CD4-positive, alpha-beta T cell (primary cell): ENCODE measurements at regions not wholly inside any gene's neighbourhood (a gene's known extent, or its start where the extent isn't known, plus 50 kb on each side); places are given as distances from the start of the nearest gene placed in this dataset.

Experiments
- ATAC-seq: fragments of 200-7000 bp; cut with Tn5 transposase; one replicate; pipeline ENCODE4 v1.10.0; 2022; ENCODE audit warnings: mild to moderate bottlenecking; ENCODE audit not compliant: poor library complexity
- CTCF ChIA-PET: fragments of 350-600 bp; sonication (Branson Sonifier 250); formaldehyde crosslinking; loops from one replicate; lab custom pipeline; 2021; ENCODE audit warnings: antibody characterized with exemption, inconsistent platforms; lab: Charles Lee
- POLR2A ChIA-PET: fragments of 350-600 bp; sonication (Branson Sonifier 250); formaldehyde crosslinking; loops from one replicate; lab custom pipeline; 2021; ENCODE audit warnings: antibody characterized with exemption, inconsistent platforms; lab: Charles Lee
- DNase-seq, 14 experiments: peaks; one replicate each; pipeline ENCODE4 v3.0.0-alpha.2; 2013 to 2020; ENCODE audit warnings: mixed read lengths in 2 of 14
- H3K27ac ChIP-seq, 2 donors: one replicate each; pipeline versions ENCODE4 v1.5.1 to v1.7.0; 2013; ENCODE audit warnings: low read length in 2 of 2, low read depth in 1 of 2, mild to moderate bottlenecking in 1 of 2
- H3K27me3 ChIP-seq, 2 experiments: 1 replicate in 1 of 2; 2 replicates in 1 of 2; pipeline versions ENCODE4 v1.6.1 to v1.7.0; 2013; ENCODE audit warnings: low read length in 2 of 2, control low read depth in 1 of 2, mild to moderate bottlenecking in 1 of 2, moderate library complexity in 1 of 2; ENCODE audit not compliant: insufficient read depth in 2 of 2, control insufficient read depth in 1 of 2
- H3K36me3 ChIP-seq: one replicate; pipeline ENCODE4 v1.6.1; 2013; ENCODE audit warnings: low read length, control low read depth; ENCODE audit not compliant: insufficient read depth
- H3K4me1 ChIP-seq: one replicate; pipeline ENCODE4 v1.6.1; 2013; ENCODE audit warnings: low read length, control low read depth; ENCODE audit not compliant: insufficient read depth
- H3K4me3 ChIP-seq: one replicate; pipeline ENCODE4 v1.5.1; 2013; ENCODE audit warnings: mild to moderate bottlenecking, low read length, moderate library complexity
- H3K9me3 ChIP-seq, 2 experiments: 1 replicate in 1 of 2; 2 replicates in 1 of 2; pipeline versions ENCODE4 v1.6.1 to v1.7.0; 2013; ENCODE audit warnings: low read length in 2 of 2, mild to moderate bottlenecking in 2 of 2, control low read depth in 1 of 2, moderate library complexity in 1 of 2; ENCODE audit not compliant: control insufficient read depth in 1 of 2, insufficient read depth in 1 of 2
- H3K27ac Mint-ChIP-seq: one replicate; pipeline ENCODE4 v1.8.0; 2020; ENCODE audit warnings: mixed read lengths
- H3K27me3 Mint-ChIP-seq: one replicate; pipeline ENCODE4 v1.8.0; 2021; ENCODE audit warnings: mixed read lengths
- H3K36me3 Mint-ChIP-seq: one replicate; pipeline ENCODE4 v1.8.0; 2021; ENCODE audit warnings: low read depth, mixed read lengths
- H3K4me1 Mint-ChIP-seq: one replicate; pipeline ENCODE4 v1.8.0; 2021; ENCODE audit warnings: low read depth, mixed read lengths
- H3K4me3 Mint-ChIP-seq: one replicate; pipeline ENCODE4 v1.8.0; 2020; ENCODE audit warnings: mild to moderate bottlenecking, mixed read lengths
- H3K9me3 Mint-ChIP-seq: one replicate; pipeline ENCODE4 v1.8.0; 2020; ENCODE audit warnings: mixed read lengths
- intact Hi-C, 2 experiments: fragments of 100-400 bp; cut with DNase I in 1 of 2; cut with micrococcal nuclease in 1 of 2; formaldehyde crosslinking; loops; one replicate each; pipeline versions ENCODE4 v1.15.1 to v1.9.0; 2023 to 2025; cut with DNase I, micrococcal nuclease
- TF ChIP-seq, protein P1 (sequence below): fragments of 200-600 bp; IDR thresholded peaks from one replicate; pipeline ENCODE4 v1.8.0; 2022; ENCODE audit warnings: antibody characterized with exemption, mild to moderate bottlenecking

DNA sequence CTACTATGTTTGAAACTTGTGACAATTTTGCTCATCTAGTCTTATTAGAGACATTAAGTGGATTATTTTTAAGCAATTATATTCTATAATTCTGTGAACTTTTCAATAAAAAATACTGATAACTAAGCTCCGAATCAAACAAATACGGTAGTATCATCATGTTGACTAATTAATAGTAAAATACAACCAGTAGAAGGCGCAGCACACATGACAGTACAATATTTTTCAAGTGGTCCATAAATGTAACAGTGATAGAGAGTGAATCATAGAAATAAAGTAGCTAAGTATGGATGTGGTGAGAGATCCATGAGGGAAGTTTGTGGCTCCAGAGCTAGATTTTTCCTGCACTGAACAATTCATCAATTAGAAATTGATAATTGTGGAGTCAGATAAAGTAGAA is 666.2 kb downstream of the KCTD8 start:
- Mint-ChIP-seq H3K27ac (no peak overlapping the region), H3K4me1 (no peaks in the 10 kb centered on the region), H3K9me3 (peaks cover 2% of the 10 kb centered on the region), H3K27me3 (no peaks in the 10 kb centered on the region), H3K4me3 (no peak overlapping the region), H3K36me3 (no peaks in the 10 kb centered on the region)
- no peak overlapping the region for H3K4me3 ChIP-seq
- POLR2A ChIA-PET: no interaction called here
- H3K27me3 ChIP-seq: no peaks in the 10 kb centered on the region
- CTCF ChIA-PET: no interaction called here
- DNase-seq (no peak), ATAC-seq (no peak)
- H3K9me3 ChIP-seq: peaks cover 0 to 4% of the 10 kb centered on the region in 2 experiments
- TF ChIP-seq, protein P1, sequence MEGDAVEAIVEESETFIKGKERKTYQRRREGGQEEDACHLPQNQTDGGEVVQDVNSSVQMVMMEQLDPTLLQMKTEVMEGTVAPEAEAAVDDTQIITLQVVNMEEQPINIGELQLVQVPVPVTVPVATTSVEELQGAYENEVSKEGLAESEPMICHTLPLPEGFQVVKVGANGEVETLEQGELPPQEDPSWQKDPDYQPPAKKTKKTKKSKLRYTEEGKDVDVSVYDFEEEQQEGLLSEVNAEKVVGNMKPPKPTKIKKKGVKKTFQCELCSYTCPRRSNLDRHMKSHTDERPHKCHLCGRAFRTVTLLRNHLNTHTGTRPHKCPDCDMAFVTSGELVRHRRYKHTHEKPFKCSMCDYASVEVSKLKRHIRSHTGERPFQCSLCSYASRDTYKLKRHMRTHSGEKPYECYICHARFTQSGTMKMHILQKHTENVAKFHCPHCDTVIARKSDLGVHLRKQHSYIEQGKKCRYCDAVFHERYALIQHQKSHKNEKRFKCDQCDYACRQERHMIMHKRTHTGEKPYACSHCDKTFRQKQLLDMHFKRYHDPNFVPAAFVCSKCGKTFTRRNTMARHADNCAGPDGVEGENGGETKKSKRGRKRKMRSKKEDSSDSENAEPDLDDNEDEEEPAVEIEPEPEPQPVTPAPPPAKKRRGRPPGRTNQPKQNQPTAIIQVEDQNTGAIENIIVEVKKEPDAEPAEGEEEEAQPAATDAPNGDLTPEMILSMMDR: no peak
- H3K27ac ChIP-seq: no peak overlapping the region
- H3K4me1 ChIP-seq: no peaks in the 10 kb centered on the region
- H3K36me3 ChIP-seq: no peaks in the 10 kb centered on the region
- intact Hi-C loops: no loop called here

DNA sequence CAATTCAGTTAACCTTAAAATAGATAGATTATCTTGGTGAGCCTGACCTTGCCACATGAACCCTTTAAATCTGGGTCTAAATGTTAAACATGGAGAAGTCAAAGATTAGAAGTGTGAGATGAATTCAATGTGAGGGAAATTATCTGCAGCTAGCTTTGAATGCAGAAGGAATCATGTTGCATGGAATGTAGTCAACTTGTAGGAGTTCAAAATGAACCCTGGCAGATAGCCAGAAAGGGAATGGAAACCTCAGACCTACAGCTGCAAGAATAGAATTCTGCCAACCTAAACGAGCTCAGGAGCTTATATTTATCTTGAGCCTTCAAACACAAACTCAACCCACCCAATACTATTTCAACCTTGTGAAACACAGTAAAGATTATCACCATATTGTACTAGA is 632.5 kb downstream of the KCTD8 start:
- H3K36me3 Mint-ChIP-seq: no peaks in the 10 kb centered on the region
- H3K9me3 Mint-ChIP-seq: peaks cover 19% of the 10 kb centered on the region
- Histone ChIP-seq H3K36me3 (no peaks in the 10 kb centered on the region), H3K9me3 (peaks cover 0 to 4% of the 10 kb centered on the region in 2 experiments), H3K27ac (no peak overlapping the region), H3K4me1 (no peaks in the 10 kb centered on the region), H3K4me3 (no peak overlapping the region), H3K27me3 (no peaks in the 10 kb centered on the region)
- no peak overlapping the region for H3K27ac Mint-ChIP-seq
- CTCF ChIA-PET: no interaction called here
- TF ChIP-seq, protein P1: no peak
- H3K4me3 Mint-ChIP-seq: no peak overlapping the region
- POLR2A ChIA-PET: no interaction called here
- no peaks in the 10 kb centered on the region for H3K4me1 Mint-ChIP-seq
- DNase-seq (no peak), ATAC-seq (no peak)
- intact Hi-C loops: no loop called here
- H3K27me3 Mint-ChIP-seq: no peaks in the 10 kb centered on the region

DNA sequence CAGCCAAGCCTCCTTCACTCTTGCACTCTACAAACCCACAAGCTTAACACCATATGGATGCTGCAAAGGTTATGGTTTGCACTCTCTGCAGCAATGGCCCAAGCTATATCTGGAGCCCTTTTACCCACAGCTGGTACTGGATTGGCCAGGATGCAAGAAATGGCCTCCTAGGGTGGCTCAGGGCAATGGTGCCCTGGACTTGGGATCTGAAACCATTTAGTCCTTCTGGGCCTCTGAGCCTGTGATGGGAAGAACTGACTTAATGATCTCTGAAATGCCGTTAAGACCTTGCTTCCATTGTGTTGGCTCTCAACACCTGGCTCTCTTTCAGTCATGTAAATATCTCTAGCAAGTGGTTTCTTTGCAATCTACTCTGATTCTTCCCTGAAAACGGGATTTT is 626.0 kb downstream of the KCTD8 start:
- TF ChIP-seq, protein P1: no peak
- Mint-ChIP-seq H3K36me3 (no peaks in the 10 kb centered on the region), H3K9me3 (peaks cover 23% of the 10 kb centered on the region), H3K4me3 (no peak overlapping the region), H3K27ac (no peak overlapping the region), H3K4me1 (no peaks in the 10 kb centered on the region), H3K27me3 (no peaks in the 10 kb centered on the region)
- Histone ChIP-seq H3K27me3 (no peaks in the 10 kb centered on the region), H3K4me3 (no peak overlapping the region), H3K27ac (no peak overlapping the region), H3K9me3 (peaks cover 0 to 8% of the 10 kb centered on the region in 2 experiments), H3K36me3 (no peaks in the 10 kb centered on the region), H3K4me1 (no peaks in the 10 kb centered on the region)
- no peak for ATAC-seq
- ChIA-PET POLR2A (no interaction called here), CTCF (no interaction called here)
- DNase-seq: no peak
- intact Hi-C loops: no loop called here
